CD14-positive monocyte (primary cell): ENCODE measurements at regions not wholly inside any gene's neighbourhood (a gene's known extent, or its start where the extent isn't known, plus 50 kb on each side); places are given as distances from the start of the nearest gene placed in this dataset.

Experiments used
- DNase-seq, 3 donors: peaks; one replicate each; pipeline ENCODE4 v3.0.0-alpha.2; 2011 to 2022
- H2AFZ ChIP-seq: 2 replicates; pipeline ENCODE4 v1.6.0; 2012; ENCODE audit warnings: mild to moderate bottlenecking, low read depth, low read length, inconsistent platforms; ENCODE audit not compliant: insufficient read depth, poor library complexity, severe bottlenecking
- H3K27ac ChIP-seq, 2 donors: 1 replicate in 1 of 2; 2 replicates in 1 of 2; pipeline ENCODE4 v1.5.1; 2012 to 2013; ENCODE audit warnings: low read length in 2 of 2, control low read depth in 1 of 2, inconsistent platforms in 1 of 2, low read depth in 1 of 2, mild to moderate bottlenecking in 1 of 2
- H3K27me3 ChIP-seq, 2 donors: one replicate each; pipeline versions ENCODE4 v1.6.0 to v1.6.1; 2011 to 2013; ENCODE audit warnings: low read length in 2 of 2; ENCODE audit not compliant: control insufficient read depth in 2 of 2, insufficient read depth in 2 of 2
- H3K36me3 ChIP-seq, 2 donors: replicated peaks in 1 of 2; 1 replicate in 1 of 2; 2 replicates in 1 of 2; pipeline versions ENCODE4 v1.5.1 to v1.6.1; 2012 to 2013; ENCODE audit warnings: low read length in 2 of 2, control low read depth in 1 of 2, inconsistent platforms in 1 of 2, mild to moderate bottlenecking in 1 of 2; ENCODE audit not compliant: insufficient read depth in 2 of 2, control insufficient read depth in 1 of 2
- H3K4me1 ChIP-seq, 2 donors: 1 replicate in 1 of 2; 2 replicates in 1 of 2; pipeline versions ENCODE4 v1.5.1 to v1.6.1; 2012 to 2013; ENCODE audit warnings: low read length in 2 of 2, control low read depth in 1 of 2, inconsistent platforms in 1 of 2, mild to moderate bottlenecking in 1 of 2, moderate library complexity in 1 of 2; ENCODE audit not compliant: insufficient read depth in 2 of 2, control insufficient read depth in 1 of 2
- H3K4me2 ChIP-seq: replicated peaks from 2 replicates; pipeline ENCODE3; 2012; ENCODE audit warnings: low read length, moderate library complexity, mild to moderate bottlenecking; ENCODE audit not compliant: poor library complexity, severe bottlenecking; ENCODE audit errors: extremely low read depth
- H3K4me3 ChIP-seq, 3 experiments: fragments of 200-600 bp in 1 of 3; sonication (generic) in 1 of 3; replicated peaks in 1 of 3; 1 replicate in 2 of 3; 2 replicates in 1 of 3; pipeline ENCODE4 v1.5.1; 2011 to 2013; ENCODE audit warnings: low read length in 3 of 3, mild to moderate bottlenecking in 3 of 3, control low read depth in 2 of 3, low read depth in 2 of 3, inconsistent platforms in 1 of 3, moderate library complexity in 1 of 3
- H3K79me2 ChIP-seq: 2 replicates; pipeline ENCODE4 v1.6.0; 2012; ENCODE audit warnings: mild to moderate bottlenecking, control low read depth, inconsistent platforms, low read length, moderate library complexity; ENCODE audit not compliant: insufficient read depth
- H3K9ac ChIP-seq: 2 replicates; pipeline ENCODE4 v1.6.0; 2017; ENCODE audit warnings: low read length, mild to moderate bottlenecking; ENCODE audit not compliant: insufficient read depth, poor library complexity, severe bottlenecking
- H3K9me3 ChIP-seq, 2 donors: replicated peaks in 1 of 2; 1 replicate in 1 of 2; 2 replicates in 1 of 2; pipeline versions ENCODE4 v1.5.1 to v1.6.1; 2012 to 2013; ENCODE audit warnings: low read length in 2 of 2, control low read depth in 1 of 2; ENCODE audit not compliant: control insufficient read depth in 1 of 2, insufficient read depth in 1 of 2
- H4K20me1 ChIP-seq: 2 replicates; pipeline ENCODE4 v1.6.0; 2012; ENCODE audit warnings: mild to moderate bottlenecking, low read length, control low read depth, moderate library complexity; ENCODE audit not compliant: insufficient read depth
- H3K27ac Mint-ChIP-seq, 7 donors: one replicate each; pipeline ENCODE4 v1.8.0; 2020; ENCODE audit warnings: mild to moderate bottlenecking in 7 of 7, mixed read lengths in 7 of 7, moderate library complexity in 6 of 7, inconsistent platforms in 2 of 7
- H3K27me3 Mint-ChIP-seq, 3 donors: one replicate each; pipeline ENCODE4 v1.8.0; 2021 to 2022; ENCODE audit warnings: low read depth in 3 of 3, mild to moderate bottlenecking in 3 of 3, mixed read lengths in 3 of 3, moderate library complexity in 3 of 3, inconsistent platforms in 1 of 3
- H3K36me3 Mint-ChIP-seq, 2 donors: one replicate each; pipeline ENCODE4 v1.8.0; 2020; ENCODE audit warnings: mixed read lengths in 2 of 2, inconsistent platforms in 1 of 2, mild to moderate bottlenecking in 1 of 2
- H3K4me1 Mint-ChIP-seq: one replicate; pipeline ENCODE4 v1.8.0; 2020; ENCODE audit warnings: mild to moderate bottlenecking, mixed read lengths
- H3K4me3 Mint-ChIP-seq, 2 donors: one replicate each; pipeline ENCODE4 v1.8.0; 2020; ENCODE audit warnings: mild to moderate bottlenecking in 2 of 2, mixed read lengths in 2 of 2, moderate library complexity in 1 of 2
- H3K9me3 Mint-ChIP-seq, 7 donors: one replicate each; pipeline ENCODE4 v1.8.0; 2020 to 2022; ENCODE audit warnings: mixed read lengths in 7 of 7, mild to moderate bottlenecking in 6 of 7, moderate library complexity in 6 of 7, inconsistent platforms in 2 of 7
- WGBS: methylation state at CpG from one replicate; pipeline ENCODE4 v1.1.5; 2013; ENCODE audit warnings: missing lambda C conversion rate; ENCODE audit not compliant: insufficient coverage; 5-methylcytosine and 5-hydroxymethylcytosine counted together
- intact Hi-C, 2 donors: fragments of 100-400 bp; cut with micrococcal nuclease; formaldehyde crosslinking; loops; one replicate each; pipeline versions ENCODE4 v1.15.0 to v1.15.1; 2023
- TF ChIP-seq, protein P1 (sequence below): fragments of 200-600 bp; IDR thresholded peaks from one replicate; pipeline ENCODE4 v1.8.0; 2022; ENCODE audit warnings: antibody characterized with exemption, mild to moderate bottlenecking

DNA sequence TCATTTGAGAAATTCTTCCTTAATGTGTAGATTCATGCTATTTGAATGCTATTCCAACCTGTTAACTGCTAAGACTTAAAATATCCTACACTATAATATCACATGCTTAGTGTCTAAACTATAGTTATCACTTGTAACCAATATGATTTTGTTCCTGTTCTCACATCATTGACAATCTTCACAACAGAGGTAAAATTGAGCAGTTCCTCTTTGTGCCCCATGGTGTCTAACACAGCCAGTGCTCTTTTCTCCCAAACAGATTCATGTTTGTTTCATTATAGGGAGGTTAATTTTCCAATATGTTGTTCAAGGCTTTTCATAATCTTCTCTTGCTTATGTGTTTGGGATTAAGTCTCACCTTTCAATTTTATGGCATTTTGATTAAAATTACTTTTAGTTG, 591.1 kb downstream of the ZPLD1 start:
- Histone ChIP-seq H3K9me3 (no peaks in the 10 kb centered on the region), H3K36me3 (no peaks in the 10 kb centered on the region), H3K27me3 (no peaks in the 10 kb centered on the region), H3K4me1 (no peaks in the 10 kb centered on the region), H3K9ac (no peak overlapping the region), H4K20me1 (no peaks in the 10 kb centered on the region), H3K27ac (no peak overlapping the region), H3K4me2 (no peak overlapping the region), H2AFZ (no peak overlapping the region), H3K4me3 (no peak overlapping the region), H3K79me2 (no peaks in the 10 kb centered on the region)
- Mint-ChIP-seq H3K4me1 (no peaks in the 10 kb centered on the region), H3K27ac (no peak overlapping the region), H3K36me3 (no peaks in the 10 kb centered on the region), H3K4me3 (no peak overlapping the region), H3K27me3 (peaks cover 0 to 4% (median 0%) of the 10 kb centered on the region in 3 donors), H3K9me3 (no peaks in the 10 kb centered on the region)
- intact Hi-C loops = no loop called here
- no peak for DNase-seq
- TF ChIP-seq, protein P1, sequence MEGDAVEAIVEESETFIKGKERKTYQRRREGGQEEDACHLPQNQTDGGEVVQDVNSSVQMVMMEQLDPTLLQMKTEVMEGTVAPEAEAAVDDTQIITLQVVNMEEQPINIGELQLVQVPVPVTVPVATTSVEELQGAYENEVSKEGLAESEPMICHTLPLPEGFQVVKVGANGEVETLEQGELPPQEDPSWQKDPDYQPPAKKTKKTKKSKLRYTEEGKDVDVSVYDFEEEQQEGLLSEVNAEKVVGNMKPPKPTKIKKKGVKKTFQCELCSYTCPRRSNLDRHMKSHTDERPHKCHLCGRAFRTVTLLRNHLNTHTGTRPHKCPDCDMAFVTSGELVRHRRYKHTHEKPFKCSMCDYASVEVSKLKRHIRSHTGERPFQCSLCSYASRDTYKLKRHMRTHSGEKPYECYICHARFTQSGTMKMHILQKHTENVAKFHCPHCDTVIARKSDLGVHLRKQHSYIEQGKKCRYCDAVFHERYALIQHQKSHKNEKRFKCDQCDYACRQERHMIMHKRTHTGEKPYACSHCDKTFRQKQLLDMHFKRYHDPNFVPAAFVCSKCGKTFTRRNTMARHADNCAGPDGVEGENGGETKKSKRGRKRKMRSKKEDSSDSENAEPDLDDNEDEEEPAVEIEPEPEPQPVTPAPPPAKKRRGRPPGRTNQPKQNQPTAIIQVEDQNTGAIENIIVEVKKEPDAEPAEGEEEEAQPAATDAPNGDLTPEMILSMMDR = no peak

DNA sequence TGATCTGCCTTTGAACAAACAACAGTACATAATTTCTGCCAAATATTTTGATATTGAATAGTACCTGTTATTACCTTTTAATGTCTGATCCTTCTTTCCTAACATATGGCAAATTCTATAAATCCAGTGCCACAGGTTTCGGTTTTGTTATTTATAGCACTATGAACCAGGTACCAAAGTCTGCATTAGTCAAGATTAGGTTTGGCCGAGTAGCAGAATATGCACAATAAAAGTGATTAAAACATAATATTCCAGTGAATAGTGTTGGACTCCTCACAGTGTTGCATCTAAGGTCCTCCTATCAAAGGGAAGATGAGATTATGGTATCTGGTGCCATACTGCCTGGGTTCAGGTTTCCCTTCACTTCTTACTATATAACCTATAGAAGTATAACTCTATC, 599.0 kb downstream of the ZPLD1 start:
- Histone ChIP-seq H3K4me2 (no peak overlapping the region), H3K9ac (no peak overlapping the region), H2AFZ (no peak overlapping the region), H3K27ac (no peak overlapping the region), H3K4me1 (no peaks in the 10 kb centered on the region), H3K27me3 (no peaks in the 10 kb centered on the region), H3K36me3 (no peaks in the 10 kb centered on the region), H4K20me1 (no peaks in the 10 kb centered on the region), H3K9me3 (peaks cover 0 to 3% of the 10 kb centered on the region in 2 donors), H3K79me2 (no peaks in the 10 kb centered on the region), H3K4me3 (no peak overlapping the region)
- intact Hi-C loops = no loop called here
- H3K4me1 Mint-ChIP-seq = no peaks in the 10 kb centered on the region
- DNase-seq = no peak
- no CpG with 5 or more reads among the region's 2 CpGs for WGBS
- peaks cover 1 to 2% (median 2%) of the 10 kb centered on the region in 3 donors for H3K27me3 Mint-ChIP-seq
- TF ChIP-seq, protein P1 = no peak
- peaks cover 0 to 12% (median 7%) of the 10 kb centered on the region in 7 donors for H3K9me3 Mint-ChIP-seq
- H3K4me3 Mint-ChIP-seq = no peak overlapping the region
- H3K27ac Mint-ChIP-seq = no peak overlapping the region
- H3K36me3 Mint-ChIP-seq = no peaks in the 10 kb centered on the region
